ENCODE measurements at regions not wholly inside any gene's neighbourhood (a gene's known extent, or its start where the extent isn't known, plus 50 kb on each side); places are given as distances from the start of the nearest gene placed in this dataset.

GRCh38 chr4:170325599-170325998 is 235.8 kb upstream of the AADAT start (continued):
- TF ChIP-seq HNRNPH1 (optimal IDR thresholded peaks at IDR 0.05; ENCODE audit: low read depth, low read length) (no peak), ATF1 (CRISPR knock-in tag; IDR thresholded peaks at IDR 0.05) (no peak), ATF1 (tag; IDR thresholded peaks at IDR 0.05) (no peak)

GRCh38 chr4:170323623-170324022 is 233.9 kb upstream of the AADAT start:
- Histone ChIP-seq H3K4me2 (ENCODE audit: insufficient read depth, low read length) (no peak overlapping the region), H3K9me1 (ENCODE audit: control insufficient read depth, insufficient read depth, low read length) (no peaks in the 10 kb centered on the region), H3K79me2 (ENCODE audit: control insufficient read depth, insufficient read depth, low read length) (no peaks in the 10 kb centered on the region), H4K20me1 (replicated peaks; ENCODE audit: control insufficient read depth, insufficient read depth, low read length) (no peaks in the 10 kb centered on the region), H3K4me1 (replicated peaks in 1 of 2; ENCODE audit: control insufficient read depth in 2 of 2, insufficient read depth in 2 of 2, low read length in 2 of 2) (no peaks in the 10 kb centered on the region), H3K9ac (ENCODE audit: insufficient read depth in 1 of 2, low read depth in 2 of 2, low read length in 2 of 2) (no peak overlapping the region), H3K9me3 (replicated peaks; ENCODE audit: control insufficient read depth, insufficient read depth, low read depth, low read length) (no peaks in the 10 kb centered on the region; the same call in 1 of the 2 replicates), H2AFZ (ENCODE audit: low read depth, low read length) (no peak overlapping the region), H3K27ac (ENCODE audit: extremely low read depth, low read depth, low read length) (no peak overlapping the region), H3K27me3 (ENCODE audit: control insufficient read depth in 2 of 2, insufficient read depth in 2 of 2, low read length in 2 of 2) (no peaks in the 10 kb centered on the region), H3K4me3 (no peak overlapping the region), H3K36me3 (ENCODE audit: control insufficient read depth, insufficient read depth, low read length) (no peaks in the 10 kb centered on the region)
- no TSS peak for BruUV-seq (replicated peaks)
- in situ Hi-C loops (cut with MboI) (no loop called here), intact Hi-C loops (cut with micrococcal nuclease) (no loop called here)
- ATAC-seq (no peak), FAIRE-seq (no peak), DNase-seq (ENCODE audit: extremely low read depth in 1 of 4, low spot score in 3 of 4) (no peak)
- 0% methylated on average over 2 of the region's 2 CpGs for whole genome bisulfite sequencing (ENCODE audit: insufficient coverage, low coverage, missing lambda C conversion rate)
- ChIA-PET POLR2A (no interaction called here), CTCF (ENCODE audit: low intra/inter-chr PET ratio) (no interaction called here)
- TF ChIP-seq ELK3 (CRISPR knock-in tag; IDR thresholded peaks at IDR 0.05) (no peak), RAD51 (IDR thresholded peaks at IDR 0.05; ENCODE audit: borderline replicate concordance, low read depth) (no peak), SREBF2 (CRISPR knock-in tag; IDR thresholded peaks at IDR 0.05) (no peak), MTF1 (CRISPR knock-in tag; IDR thresholded peaks at IDR 0.05; ENCODE audit: borderline replicate concordance) (no peak), TCF3 (CRISPR knock-in tag; IDR thresholded peaks at IDR 0.05) (no peak), GTF3C2 (IDR thresholded peaks at IDR 0.05; ENCODE audit: borderline replicate concordance, extremely low read depth, insufficient read length) (no peak), BHLHE40 (IDR thresholded peaks at IDR 0.05; ENCODE audit: low read length) (no peak), ZNF655 (CRISPR knock-in tag; IDR thresholded peaks at IDR 0.05) (no peak), BMI1 (IDR thresholded peaks at IDR 0.05; ENCODE audit: low read length) (no peak), MIER1 (IDR thresholded peaks at IDR 0.05; ENCODE audit: low read depth) (no peak), FIP1L1 (IDR thresholded peaks at IDR 0.05; ENCODE audit: low read depth, low read length, poor library complexity, severe bottlenecking) (no peak), ZNF277 (CRISPR knock-in tag; IDR thresholded peaks at IDR 0.05; ENCODE audit: borderline replicate concordance) (no peak), TCF7 (IDR thresholded peaks at IDR 0.05; ENCODE audit: borderline replicate concordance) (no peak), ETS2 (tag; IDR thresholded peaks at IDR 0.05; ENCODE audit: borderline replicate concordance, poor library complexity, severe bottlenecking) (no peak)

All from K562 (cell line).